GM21447 (cell line): ENCODE measurements at regions not wholly inside any gene's neighbourhood (a gene's known extent, or its start where the extent isn't known, plus 50 kb on each side); places are given as distances from the start of the nearest gene placed in this dataset.
"Not testable (repeated sequence)": the region's sequence is repeated elsewhere in the genome, so short reads cannot be mapped to it uniquely, and the experiment has no call there.

Experiments
- ATAC-seq: cut with Tn5 transposase; IDR thresholded peaks from one replicate; pipeline ENCODE4 v1.9.1; 2021; ENCODE audit not compliant: unreplicated experiment

DNA sequence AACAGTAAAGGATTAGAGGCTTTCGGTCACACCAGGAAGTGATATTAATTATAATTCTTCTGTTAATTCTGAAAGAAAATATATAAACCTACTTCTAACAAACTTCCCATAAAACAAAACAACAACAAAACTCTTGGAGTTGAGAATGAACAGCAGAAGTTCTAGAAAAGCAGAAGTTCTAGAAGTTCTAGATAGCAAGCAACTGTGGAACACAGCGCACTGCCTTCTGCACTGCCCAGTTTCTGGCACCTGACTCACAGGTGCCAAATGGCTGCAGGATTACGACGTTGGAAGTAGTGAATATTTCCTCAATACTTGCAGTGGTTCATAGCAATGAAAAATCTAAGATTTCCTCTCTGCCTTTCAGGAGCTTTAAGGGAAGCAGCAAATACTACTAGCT, 132.2 kb downstream of the OR13A1 start:
- ATAC-seq, result no peak

GRCh38 chr10:45197816-45198485, 117.5 kb downstream of the OR13A1 start:
- no peak for ATAC-seq

DNA sequence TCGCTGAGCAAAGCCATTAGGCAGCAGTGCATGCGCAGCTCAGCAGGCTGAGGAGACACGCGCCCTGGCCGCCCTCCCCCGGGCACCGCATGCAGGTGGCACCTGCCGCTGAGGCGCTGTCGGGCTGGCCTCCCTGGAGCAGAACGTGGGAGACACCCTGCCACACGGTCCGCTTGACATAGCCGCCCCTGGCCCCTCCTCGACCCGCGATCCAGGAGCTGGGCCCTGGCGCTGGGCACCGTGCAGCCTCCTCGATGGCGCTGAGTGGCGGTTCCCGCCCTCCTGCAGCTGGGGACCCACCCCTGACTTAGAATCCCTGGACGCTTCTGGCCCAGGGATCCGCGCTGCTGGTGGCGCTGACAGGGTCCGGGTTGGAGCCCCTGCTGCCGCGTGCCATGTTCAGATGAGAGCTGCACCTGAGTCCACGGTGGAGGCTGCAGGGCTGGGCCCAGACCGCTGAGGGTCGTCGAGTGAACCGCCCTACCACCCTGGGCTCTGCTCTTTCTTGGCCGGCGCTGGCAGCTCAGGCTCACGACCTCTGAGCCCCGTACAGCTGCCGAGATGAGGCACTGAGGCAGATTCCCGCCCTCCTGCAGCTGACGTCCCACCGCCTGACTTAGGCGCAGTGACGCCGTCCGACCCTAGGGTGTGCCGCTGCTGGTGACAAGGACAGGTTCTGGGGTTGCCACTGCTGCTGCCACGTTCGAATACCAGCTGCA, 116.8 kb downstream of the OR13A1 start:
- ATAC-seq, result no peak

- ATAC-seq, result no peak
Measured at GRCh38 chr10:45199205-45199740, 116.1 kb downstream of the OR13A1 start.

DNA sequence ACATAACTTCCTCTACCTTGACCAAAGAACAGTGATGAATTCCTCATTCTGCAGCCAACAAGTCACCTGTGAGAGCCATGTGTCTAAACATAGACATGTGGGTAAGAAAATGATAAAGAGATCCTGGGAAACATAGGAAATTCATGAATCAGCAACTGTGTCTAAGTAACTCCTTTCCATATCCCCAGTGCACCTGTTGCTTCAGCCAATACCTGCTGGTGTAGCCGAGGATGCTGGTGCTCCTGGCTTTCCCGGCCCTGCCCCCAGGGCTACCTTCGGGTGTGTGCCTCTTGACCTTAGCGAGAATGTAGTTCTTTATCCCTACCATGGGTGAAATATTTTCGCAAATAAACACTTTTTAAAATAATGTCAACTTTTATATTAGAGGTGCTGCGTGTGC, 114.1 kb downstream of the OR13A1 start:
- no peak for ATAC-seq

DNA sequence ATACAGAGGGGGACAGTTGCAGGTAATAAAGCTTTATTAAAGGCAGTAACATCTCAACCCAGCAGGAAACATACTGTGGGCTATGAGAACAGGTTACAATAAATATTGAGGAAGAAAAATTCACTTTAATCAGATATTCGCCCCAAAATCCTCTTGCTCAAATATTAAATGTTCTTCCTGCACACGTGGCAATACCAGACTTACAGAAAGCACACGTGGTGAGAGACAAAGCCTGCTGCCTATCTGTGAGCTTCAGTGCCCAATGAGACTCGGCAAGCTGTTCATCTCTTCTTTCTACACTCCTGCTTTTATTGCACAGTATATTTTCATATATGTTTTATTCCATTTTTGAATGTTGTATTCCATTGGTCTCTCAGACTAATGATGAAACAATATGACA, 113.2 kb downstream of the OR13A1 start:
- no peak for ATAC-seq

GRCh38 chr10:45204954-45205775, 110.2 kb downstream of the OR13A1 start:
- ATAC-seq, result no peak

GRCh38 chr10:45209888-45210287, 105.5 kb downstream of the OR13A1 start:
- no peak for ATAC-seq

DNA sequence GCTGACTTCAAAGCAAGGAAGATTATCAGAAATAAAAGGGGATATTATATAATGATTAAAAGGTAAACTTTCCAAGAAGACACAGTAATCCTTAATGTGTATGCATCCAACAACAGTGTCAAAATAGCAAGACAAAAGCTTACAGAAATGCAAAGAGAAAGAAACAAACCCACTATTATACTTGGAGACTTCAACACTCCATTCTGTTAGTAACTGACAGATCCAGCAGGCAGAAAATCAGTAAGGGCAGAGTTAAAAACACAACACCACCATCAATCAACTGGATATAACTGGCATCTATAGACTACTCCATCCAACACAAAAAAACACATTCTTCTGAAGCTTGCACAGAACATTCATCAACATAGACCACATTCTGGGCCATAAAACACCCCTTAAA, 103.8 kb downstream of the OR13A1 start:
- ATAC-seq, result no peak

- no peak for ATAC-seq
Measured at GRCh38 chr10:45219416-45219815, 96.0 kb downstream of the OR13A1 start.

GRCh38 chr10:45220931-45221330, 94.5 kb downstream of the OR13A1 start:
- ATAC-seq, result no peak

DNA sequence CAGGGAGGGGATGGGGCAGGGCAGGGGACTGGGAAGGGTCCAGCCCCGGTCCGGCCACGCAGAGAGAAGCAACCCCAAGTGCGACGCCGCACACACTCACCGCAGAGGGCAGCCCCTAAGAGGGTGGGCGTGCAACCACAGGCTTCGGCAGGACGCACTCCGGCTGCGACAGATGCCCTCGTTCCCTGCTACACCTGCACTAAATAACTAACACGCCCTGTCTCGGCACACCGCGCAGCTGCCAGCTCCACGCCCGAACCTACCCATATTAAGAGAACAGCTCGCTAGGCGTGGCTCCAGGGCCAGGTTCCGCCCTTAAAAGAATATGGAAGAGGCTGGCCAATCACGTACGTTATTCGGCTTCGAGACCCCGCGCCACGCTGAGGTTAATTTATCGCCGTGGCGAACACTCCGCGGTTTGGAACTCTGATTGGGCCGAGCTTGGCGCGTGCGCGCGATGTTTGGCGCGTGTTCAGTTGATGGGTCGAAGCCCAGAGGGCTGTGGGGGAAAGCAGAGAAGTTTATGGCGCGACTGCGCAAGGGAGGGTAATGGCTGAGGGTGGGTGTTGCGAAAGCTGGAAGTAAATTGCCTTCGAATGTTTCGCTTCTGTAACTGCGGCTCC, 91.1 kb downstream of the OR13A1 start:
- ATAC-seq, result no peak

GRCh38 chr10:45227042-45227441, 88.4 kb downstream of the OR13A1 start:
- no peak for ATAC-seq

DNA sequence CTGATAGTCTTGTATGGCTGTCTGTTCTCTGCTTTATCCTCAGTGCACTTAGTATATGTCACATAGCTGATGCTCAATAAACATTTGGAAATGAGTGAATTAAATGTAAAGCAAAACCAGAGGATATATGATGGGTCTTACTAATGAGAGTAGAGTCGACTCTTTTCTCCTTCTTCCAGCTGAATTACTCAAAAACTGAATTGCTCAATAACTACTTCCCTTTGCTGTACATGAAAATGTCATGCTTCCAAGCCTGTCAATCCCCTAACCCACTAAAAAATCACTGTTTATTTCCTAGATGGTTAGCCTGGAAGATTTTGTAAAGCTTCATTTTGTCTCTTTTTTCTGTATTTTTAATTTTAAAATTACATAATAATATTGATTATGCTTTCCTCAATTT, 88.0 kb downstream of the OR13A1 start:
- no peak for ATAC-seq

DNA sequence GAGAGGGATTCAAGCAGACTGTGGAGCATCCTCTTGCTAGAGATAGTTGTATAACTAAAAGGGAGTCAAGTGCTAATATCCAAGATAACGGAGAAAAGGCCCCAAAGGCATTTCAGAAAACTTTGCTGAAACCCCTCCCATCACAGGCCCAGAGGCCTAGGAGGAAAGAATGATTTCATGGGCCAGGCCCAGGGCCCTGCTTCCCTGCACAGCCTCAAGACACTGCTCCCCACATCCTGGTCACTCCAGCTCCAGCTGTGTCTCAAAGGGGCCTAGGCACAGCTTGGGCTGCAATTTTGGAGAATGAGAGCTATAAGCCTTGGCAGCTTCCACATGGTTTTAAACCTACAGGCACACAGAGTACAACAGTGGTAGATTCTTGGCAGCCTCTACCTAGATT, 85.6 kb downstream of the OR13A1 start:
- ATAC-seq, result no peak

DNA sequence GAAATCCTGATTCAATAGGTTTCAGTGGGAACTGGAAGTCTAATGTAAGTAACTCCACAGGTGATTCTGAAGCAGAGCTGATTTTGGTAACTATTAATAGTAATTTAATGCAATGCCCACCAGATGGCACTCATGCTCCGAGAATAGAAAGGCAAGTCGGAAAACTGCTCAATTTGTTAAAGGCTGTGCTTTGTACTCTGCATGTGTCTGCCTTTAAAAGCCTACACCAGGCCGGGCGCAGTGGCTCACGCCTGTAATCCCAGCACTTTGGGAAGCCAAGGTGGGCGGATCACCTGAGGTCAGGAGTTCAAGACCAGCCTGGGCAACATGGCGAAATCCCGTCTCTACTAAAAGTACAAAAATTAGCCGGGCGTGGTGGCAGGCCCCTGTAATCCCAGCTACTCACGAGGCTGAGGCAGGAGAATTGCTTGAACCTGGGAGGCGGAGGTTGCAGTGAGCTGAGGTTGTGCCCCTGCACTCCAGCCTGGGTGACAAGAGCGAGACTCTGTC, 80.1 kb downstream of the OR13A1 start:
- ATAC-seq, result not testable (repeated sequence)

- no peak for ATAC-seq
Measured at GRCh38 chr10:45235798-45236220, 79.6 kb downstream of the OR13A1 start.

GRCh38 chr10:45238896-45239295, 76.5 kb downstream of the OR13A1 start:
- ATAC-seq, result no peak

GRCh38 chr10:45239642-45240041, 75.8 kb downstream of the OR13A1 start:
- no peak for ATAC-seq

DNA sequence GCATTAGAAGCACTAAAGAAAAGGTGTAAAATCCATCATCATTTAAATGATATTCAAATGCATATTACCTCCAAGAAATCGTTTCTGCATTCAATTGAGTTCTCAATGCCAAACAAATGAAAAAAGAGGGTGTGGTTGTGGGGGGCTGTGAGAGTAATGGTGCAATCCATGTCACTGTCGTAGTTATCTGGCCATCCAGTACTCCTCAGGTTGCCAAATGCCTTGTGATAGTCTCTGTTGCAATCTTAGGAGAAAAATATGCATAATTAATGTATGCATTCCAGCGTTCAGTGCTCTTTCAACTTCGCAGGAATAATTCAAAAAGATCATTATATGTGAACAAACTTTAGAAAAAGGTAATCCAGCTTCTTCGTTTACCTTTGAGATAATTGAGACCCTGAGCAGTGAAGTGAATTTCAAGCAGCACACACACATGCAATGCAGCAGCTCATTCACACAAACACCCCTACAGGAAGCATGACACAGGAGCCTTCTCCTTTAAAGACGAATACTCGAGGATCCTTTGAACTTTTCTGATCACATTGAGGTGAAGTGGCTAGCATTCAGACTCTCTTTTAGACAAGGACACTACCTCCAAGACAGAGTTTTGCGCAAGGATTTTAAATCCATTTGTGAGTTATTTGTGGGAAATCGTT, 73.4 kb downstream of the OR13A1 start:
- no peak for ATAC-seq
